Spinal cord (tissue), 9 donors: ENCODE measurements at regions not wholly inside any gene's neighbourhood (a gene's known extent, or its start where the extent isn't known, plus 50 kb on each side); places are given as distances from the start of the nearest gene placed in this dataset.
"Not testable (repeated sequence)": the region's sequence is repeated elsewhere in the genome, so short reads cannot be mapped to it uniquely, and the experiment has no call there.

Experiments
- DNase-seq, 6 donors: peaks; one replicate each; pipeline versions ENCODE4 v3.0.0 to v3.0.0-alpha.2; 2013 to 2015; ENCODE audit warnings: low spot score in 6 of 6, low read depth in 4 of 6
- H3K27ac ChIP-seq: one replicate; pipeline ENCODE4 v1.5.1; 2013; ENCODE audit warnings: low read depth, low read length, control low read depth
- H3K27me3 ChIP-seq: one replicate; pipeline ENCODE4 v1.6.1; 2013; ENCODE audit warnings: low read length; ENCODE audit not compliant: control insufficient read depth, insufficient read depth
- H3K36me3 ChIP-seq: one replicate; pipeline ENCODE4 v1.6.1; 2013; ENCODE audit warnings: low read length; ENCODE audit not compliant: control insufficient read depth, insufficient read depth
- H3K4me1 ChIP-seq: one replicate; pipeline ENCODE4 v1.6.1; 2013; ENCODE audit warnings: low read length; ENCODE audit not compliant: control insufficient read depth, insufficient read depth
- H3K4me3 ChIP-seq: one replicate; pipeline ENCODE4 v1.5.1; 2013; ENCODE audit warnings: low read depth, low read length, control low read depth
- H3K9me3 ChIP-seq: one replicate; pipeline ENCODE4 v1.6.1; 2013; ENCODE audit warnings: low read length; ENCODE audit not compliant: control insufficient read depth, insufficient read depth
- WGBS: methylation state at CpG from one replicate; pipeline ENCODE4 v1.1.5; 2013; ENCODE audit warnings: missing lambda C conversion rate; ENCODE audit not compliant: insufficient coverage; 5-methylcytosine and 5-hydroxymethylcytosine counted together
- donor health status: healthy.

DNA sequence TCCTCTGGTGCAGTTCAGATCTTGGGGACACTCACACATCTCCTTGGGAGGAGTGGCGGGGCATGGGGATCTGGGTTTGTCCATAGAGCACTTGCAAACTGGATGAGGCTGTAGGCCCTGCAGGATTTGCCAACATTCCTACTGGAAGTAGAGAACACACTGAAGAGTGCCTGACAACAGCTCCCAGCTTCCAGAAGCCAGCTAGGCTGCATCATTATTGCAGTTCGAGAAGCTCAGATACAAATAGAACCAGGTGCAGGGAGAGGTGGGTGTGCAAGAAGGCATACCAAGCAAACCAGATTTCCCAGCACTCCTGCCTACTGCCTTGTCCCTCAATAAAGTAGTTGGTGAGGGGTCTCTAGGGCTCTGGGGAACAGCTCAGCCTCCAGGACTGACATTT is 52.5 kb downstream of the RHOB start:
- Histone ChIP-seq H3K4me1 (peaks cover 5% of the 10 kb centered on the region), H3K36me3 (no peaks in the 10 kb centered on the region), H3K27me3 (no peaks in the 10 kb centered on the region), H3K4me3 (no peak overlapping the region), H3K9me3 (no peaks in the 10 kb centered on the region), H3K27ac (no peak overlapping the region)
- 100% methylated on average over 1 of the region's 2 CpGs for WGBS
- no peak for DNase-seq

DNA sequence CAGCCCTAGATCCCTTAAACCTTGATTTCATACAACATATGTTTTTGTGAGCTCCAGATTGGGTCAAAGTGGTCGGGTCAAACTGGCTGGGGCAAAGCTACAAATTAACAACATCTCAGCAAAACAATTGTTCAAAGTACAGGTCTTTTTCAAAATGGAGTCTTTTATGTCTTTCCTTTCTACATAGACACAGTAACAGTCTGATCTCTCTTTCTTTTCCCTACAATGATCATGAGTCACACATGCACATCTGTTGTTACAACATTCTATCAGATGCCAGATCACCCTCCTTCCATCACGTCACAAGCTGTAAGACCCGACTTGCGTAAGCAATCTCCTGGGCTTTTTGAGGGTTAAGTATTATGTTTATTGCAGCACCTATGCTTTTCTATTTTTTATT is 55.1 kb downstream of the RHOB start:
- Histone ChIP-seq H3K27me3 (no peaks in the 10 kb centered on the region), H3K27ac (no peak overlapping the region), H3K4me3 (no peak overlapping the region), H3K9me3 (no peaks in the 10 kb centered on the region), H3K4me1 (peaks cover 5% of the 10 kb centered on the region), H3K36me3 (no peaks in the 10 kb centered on the region)
- WGBS: no CpG with 5 or more reads among the region's 4 CpGs
- DNase-seq: no peak

DNA sequence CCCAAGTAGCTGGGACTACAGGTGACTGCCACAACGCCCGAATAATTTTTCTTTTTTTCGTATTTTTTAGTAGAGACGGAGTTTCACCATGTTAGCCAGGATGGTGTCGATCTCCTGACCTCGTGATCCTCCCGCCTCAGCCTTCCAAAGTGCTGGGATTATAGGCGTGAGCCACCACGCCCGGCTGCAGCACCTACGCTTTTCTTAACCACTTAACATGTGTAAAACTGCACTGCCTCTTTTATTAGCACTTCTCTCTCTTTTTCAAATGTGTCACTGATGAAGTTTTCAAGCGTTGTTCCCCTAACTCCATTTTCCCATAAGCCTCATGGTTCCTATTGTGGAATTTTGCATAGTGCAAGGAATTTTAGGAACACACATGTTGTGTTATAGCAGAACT is 55.6 kb downstream of the RHOB start:
- not testable (repeated sequence) for H3K4me3 ChIP-seq, H3K4me1 ChIP-seq, H3K36me3 ChIP-seq, H3K27me3 ChIP-seq, H3K9me3 ChIP-seq, H3K27ac ChIP-seq, DNase-seq
- 88% methylated on average over 8 of the region's 12 CpGs for WGBS

DNA sequence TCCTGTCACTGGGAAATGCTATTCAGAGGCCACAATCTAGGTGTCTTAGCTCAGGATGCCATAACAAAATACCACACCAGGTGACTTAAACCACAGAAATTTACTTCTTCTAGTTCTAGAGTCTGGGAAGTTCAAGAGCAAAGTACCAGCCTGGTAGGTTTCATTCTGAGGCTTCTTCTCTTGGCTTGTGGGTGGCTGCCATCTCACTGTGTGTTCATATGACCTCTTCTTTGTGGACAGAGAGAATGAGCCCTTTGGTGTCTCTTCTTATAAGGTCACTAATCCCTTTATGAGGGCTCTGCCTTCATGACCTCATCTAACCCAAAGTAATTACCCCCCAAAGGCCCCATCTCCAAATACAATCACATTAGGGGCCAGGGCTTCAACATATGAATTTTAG is 57.3 kb downstream of the RHOB start:
- H3K9me3 ChIP-seq: no peaks in the 10 kb centered on the region
- H3K27me3 ChIP-seq: no peaks in the 10 kb centered on the region
- no peak for DNase-seq
- no peak overlapping the region for H3K27ac ChIP-seq
- no peak overlapping the region for H3K4me3 ChIP-seq
- H3K36me3 ChIP-seq: no peaks in the 10 kb centered on the region
- H3K4me1 ChIP-seq: peaks cover 5% of the 10 kb centered on the region

DNA sequence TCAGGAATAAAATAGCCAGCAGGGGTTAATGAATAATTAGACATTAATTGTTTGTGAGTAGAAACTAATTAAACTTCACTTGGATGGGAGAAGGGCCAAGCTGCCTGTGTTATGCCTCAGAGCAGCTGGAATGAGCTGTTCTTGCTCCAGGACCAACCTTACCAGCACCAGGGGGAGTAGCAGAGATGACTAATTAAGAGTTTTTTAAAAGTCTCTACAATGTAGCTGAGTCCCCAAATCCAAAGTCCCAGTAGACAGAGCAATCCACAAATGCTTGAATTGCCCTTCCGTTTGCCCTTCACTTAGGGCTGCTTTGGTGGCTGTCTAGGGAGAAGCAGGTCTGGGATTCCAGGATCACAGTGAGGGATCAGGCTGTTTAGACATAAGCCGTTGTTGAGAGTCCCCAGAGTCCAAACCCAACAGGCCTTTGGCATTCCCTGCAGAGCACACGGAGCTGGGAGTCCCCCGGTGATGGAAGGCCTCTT is 59.4 kb downstream of the RHOB start:
- H3K4me3 ChIP-seq: no peak overlapping the region
- no peaks in the 10 kb centered on the region for H3K27me3 ChIP-seq
- H3K27ac ChIP-seq: no peak overlapping the region
- WGBS: 75% methylated on average over 3 of the region's 4 CpGs
- H3K36me3 ChIP-seq: no peaks in the 10 kb centered on the region
- no peaks in the 10 kb centered on the region for H3K9me3 ChIP-seq
- H3K4me1 ChIP-seq: peaks cover 12% of the 10 kb centered on the region
- peak in 2 of 6 donors; percentile 57 for DNase-seq

DNA sequence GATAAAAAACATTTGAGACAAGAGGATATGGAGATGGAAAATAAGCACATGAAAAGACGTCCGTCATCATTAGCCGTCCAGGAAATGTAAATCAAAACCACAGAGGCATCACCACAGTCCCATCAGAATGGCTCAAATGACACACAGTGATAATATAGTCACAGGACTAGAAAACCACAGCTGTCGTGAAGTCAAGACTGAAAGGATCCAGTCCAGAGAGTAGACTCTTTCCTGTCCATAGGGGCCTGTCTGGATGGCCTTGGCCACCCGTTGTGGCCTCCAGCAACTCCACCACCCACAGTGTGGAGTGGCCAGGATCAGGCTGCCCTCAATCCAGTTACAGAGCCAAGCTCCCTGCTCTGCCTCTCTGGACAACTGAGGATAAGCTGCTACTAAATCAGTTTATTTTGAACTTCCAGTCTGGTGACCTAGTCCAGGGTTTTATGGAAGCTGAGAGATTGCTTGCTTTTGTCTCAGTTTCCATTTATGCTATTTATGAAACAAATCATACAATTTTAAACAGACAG is 60.4 kb downstream of the RHOB start:
- H3K27ac ChIP-seq: no peak overlapping the region

DNA sequence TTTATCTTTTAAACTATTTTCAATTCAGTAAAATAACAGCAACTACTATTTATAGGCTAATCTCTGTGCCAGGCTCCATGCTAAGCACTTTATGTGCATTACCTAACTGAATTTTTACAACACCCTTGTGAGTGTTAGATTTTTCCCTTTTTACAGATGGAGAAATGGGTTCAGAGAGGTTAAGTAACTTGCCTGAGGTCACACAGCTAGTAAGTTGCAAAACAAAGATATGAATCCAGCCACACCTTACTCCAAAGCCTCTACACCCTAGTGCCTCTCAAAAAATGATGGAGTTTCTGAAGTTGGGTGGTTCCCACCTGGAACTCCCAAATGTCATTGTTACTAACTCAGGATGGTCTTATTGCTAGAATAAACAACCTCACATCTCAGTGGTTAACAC is 60.8 kb downstream of the RHOB start:
- DNase-seq: no peak
- H3K27ac ChIP-seq: no peak overlapping the region
- H3K4me3 ChIP-seq: no peak overlapping the region
- no peaks in the 10 kb centered on the region for H3K36me3 ChIP-seq
- H3K4me1 ChIP-seq: peaks cover 12% of the 10 kb centered on the region
- no peaks in the 10 kb centered on the region for H3K9me3 ChIP-seq
- H3K27me3 ChIP-seq: no peaks in the 10 kb centered on the region

More for the DNA sequence above, 60.4 kb downstream of the RHOB start:
- Histone ChIP-seq H3K9me3 (no peaks in the 10 kb centered on the region), H3K4me1 (peaks cover 12% of the 10 kb centered on the region), H3K4me3 (no peak overlapping the region), H3K36me3 (no peaks in the 10 kb centered on the region), H3K27me3 (no peaks in the 10 kb centered on the region)
- WGBS: 49% methylated on average over 2 of the region's 5 CpGs
- no peak for DNase-seq

DNA sequence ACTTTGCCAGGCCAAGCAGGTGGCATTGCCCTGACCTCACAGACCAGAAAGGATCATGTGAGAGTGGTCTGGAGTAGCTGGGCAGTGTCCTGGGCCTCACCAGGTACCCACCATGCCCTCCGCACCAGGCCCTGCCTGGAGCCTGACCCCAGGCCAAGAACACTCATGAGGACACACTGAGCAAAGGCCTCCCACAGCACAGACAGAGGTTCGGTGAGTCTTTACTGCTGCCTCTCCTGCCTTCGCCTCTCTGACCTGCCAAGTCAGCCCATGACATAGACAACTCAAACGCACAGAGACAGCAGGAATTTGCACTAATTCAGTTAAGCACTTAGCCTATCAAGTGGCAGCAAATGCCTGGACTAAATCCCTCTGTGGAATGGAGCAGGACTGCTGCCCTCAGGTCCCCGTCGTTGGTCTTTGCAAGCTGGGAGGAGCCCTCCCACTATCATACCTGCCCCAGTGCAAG is 62.5 kb downstream of the RHOB start:
- no peak overlapping the region for H3K4me3 ChIP-seq
- 93% methylated on average over 4 of the region's 6 CpGs for WGBS
- no peak overlapping the region for H3K27ac ChIP-seq
- H3K27me3 ChIP-seq: no peaks in the 10 kb centered on the region
- DNase-seq: no peak
- H3K36me3 ChIP-seq: no peaks in the 10 kb centered on the region
- no peaks in the 10 kb centered on the region for H3K9me3 ChIP-seq
- H3K4me1 ChIP-seq: peaks cover 12% of the 10 kb centered on the region

DNA sequence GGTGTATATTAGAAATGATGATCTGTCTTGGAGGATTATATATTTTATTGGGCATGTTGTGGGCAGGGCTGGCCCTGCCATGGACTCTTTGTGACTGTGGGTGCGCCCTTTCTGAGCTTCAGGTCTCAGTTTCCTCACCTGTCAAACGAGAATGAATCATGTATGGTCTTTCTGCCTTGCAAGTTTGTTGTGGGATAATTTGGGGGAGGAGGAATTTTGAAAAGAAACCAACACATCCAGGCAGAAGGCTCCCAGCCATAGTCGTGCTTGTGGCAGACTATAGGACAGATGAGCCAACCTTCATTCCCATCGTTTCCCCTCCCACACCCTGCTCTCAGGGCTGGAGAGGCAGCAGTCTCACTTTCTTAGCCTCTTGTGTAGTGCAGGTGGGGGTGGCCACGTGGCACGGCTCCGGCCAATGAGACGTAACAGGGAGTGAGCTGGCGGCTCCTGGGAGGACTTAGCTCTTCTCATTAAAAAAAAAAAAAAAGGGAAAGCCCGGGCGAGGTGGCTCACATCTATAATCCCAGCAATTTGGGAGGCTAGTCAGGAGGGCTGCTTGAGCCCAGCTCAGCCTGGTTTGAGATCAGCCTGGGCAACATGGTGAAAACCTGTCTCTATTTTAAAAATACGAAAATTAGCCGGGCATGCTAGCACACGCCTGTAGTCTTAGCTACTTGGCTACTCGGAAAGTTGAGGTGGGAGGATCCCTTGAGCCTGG is 63.1 kb downstream of the RHOB start:
- no peak overlapping the region for H3K27ac ChIP-seq
- 57% methylated on average over 11 of the region's 15 CpGs for WGBS
- peak in 1 of 6 donors; percentile 62 for DNase-seq

DNA sequence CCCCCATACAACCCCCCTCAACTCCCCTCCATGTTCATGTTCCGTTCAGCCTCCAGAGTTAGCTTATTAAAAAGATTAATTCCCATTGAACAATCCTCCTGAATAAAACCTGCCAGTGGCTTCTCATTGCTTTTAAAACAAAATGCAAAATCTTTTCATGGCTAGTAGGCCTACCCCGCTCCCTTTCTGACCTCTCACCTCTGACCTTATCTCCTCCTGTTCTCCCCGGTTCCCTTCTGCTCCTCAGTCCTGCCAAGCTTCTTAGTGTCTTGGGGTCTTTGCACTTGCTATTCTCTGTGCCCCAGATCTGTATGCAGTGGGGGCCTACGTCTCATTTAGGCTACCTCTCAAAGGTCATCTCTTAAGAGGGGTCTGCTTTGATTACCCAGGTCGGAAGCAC is 64.3 kb downstream of the RHOB start:
- peaks cover 20% of the 10 kb centered on the region for H3K4me1 ChIP-seq
- no peak overlapping the region for H3K4me3 ChIP-seq
- no peaks in the 10 kb centered on the region for H3K27me3 ChIP-seq
- DNase-seq: no peak
- no peak overlapping the region for H3K27ac ChIP-seq
- 68% methylated on average over 5 of the region's 5 CpGs for WGBS
- no peaks in the 10 kb centered on the region for H3K36me3 ChIP-seq
- no peaks in the 10 kb centered on the region for H3K9me3 ChIP-seq

More for the DNA sequence above, 63.1 kb downstream of the RHOB start:
- H3K27me3 ChIP-seq: no peaks in the 10 kb centered on the region
- H3K36me3 ChIP-seq: no peaks in the 10 kb centered on the region
- H3K4me1 ChIP-seq: peaks cover 12% of the 10 kb centered on the region
- H3K9me3 ChIP-seq: no peaks in the 10 kb centered on the region
- no peak overlapping the region for H3K4me3 ChIP-seq
